WTC11 (cell line): ENCODE measurements at regions not wholly inside any gene's neighbourhood (a gene's known extent, or its start where the extent isn't known, plus 50 kb on each side); places are given as distances from the start of the nearest gene placed in this dataset.

Experiments
- ATAC-seq: fragments of 200-7000 bp; cut with Tn5 transposase; 2 replicates; pipeline ENCODE4 v1.10.0; 2021; ENCODE audit warnings: mild to moderate bottlenecking, moderate library complexity
- CTCF ChIA-PET: fragments of 300-600 bp; sonication (Branson Sonifier 250); formaldehyde crosslinking; loops from one replicate; lab custom pipeline; 2021; ENCODE audit warnings: antibody characterized with exemption; lab: Charles Lee
- POLR2A ChIA-PET: fragments of 350-600 bp; sonication (Branson Sonifier 250); formaldehyde crosslinking; loops from one replicate; lab custom pipeline; 2021; ENCODE audit warnings: antibody characterized with exemption; lab: Charles Lee
- DNase-seq: peaks from one replicate; pipeline ENCODE4 v3.0.0; 2021; ENCODE audit warnings: low spot score
- H3K27ac Mint-ChIP-seq: 2 replicates; pipeline ENCODE4 v1.8.0; 2021; ENCODE audit warnings: mixed read lengths
- H3K27me3 Mint-ChIP-seq: 2 replicates; pipeline ENCODE4 v1.8.0; 2021; ENCODE audit warnings: low read depth, mild to moderate bottlenecking, moderate library complexity, mixed read lengths
- H3K36me3 Mint-ChIP-seq: 2 replicates; pipeline ENCODE4 v1.8.0; 2021; ENCODE audit warnings: mixed read lengths
- H3K4me1 Mint-ChIP-seq: 2 replicates; pipeline ENCODE4 v1.8.0; 2022; ENCODE audit warnings: mixed read lengths
- H3K4me3 Mint-ChIP-seq: 2 replicates; pipeline ENCODE4 v1.8.0; 2021; ENCODE audit warnings: mild to moderate bottlenecking, moderate library complexity, mixed read lengths
- H3K9me3 Mint-ChIP-seq: 2 replicates; pipeline ENCODE4 v1.8.0; 2021; ENCODE audit warnings: mixed read lengths
- AR ChIP-seq: fragments of 250-450 bp; sonication (Bioruptor Pico); IDR thresholded peaks from 2 replicates; pipeline ENCODE4 v1.9.0; 2021; ENCODE audit warnings: mild to moderate bottlenecking
- ELF4 ChIP-seq: sonication (generic); formaldehyde crosslinking; IDR thresholded peaks from 2 replicates; pipeline ENCODE4 v1.8.1; 2022; ENCODE audit warnings: low read depth, mild to moderate bottlenecking, moderate library complexity, missing genetic modification reagents
- ESRRA ChIP-seq: sonication (generic); formaldehyde crosslinking; IDR thresholded peaks from 2 replicates; pipeline ENCODE4 v1.8.1; 2022; ENCODE audit warnings: mild to moderate bottlenecking, missing genetic modification reagents, borderline replicate concordance
- NFATC4 ChIP-seq: fragments of 250-450 bp; sonication (Bioruptor Pico); IDR thresholded peaks from 2 replicates; pipeline ENCODE4 v1.9.0; 2021; ENCODE audit warnings: mild to moderate bottlenecking
- SOX15 ChIP-seq: fragments of 250-450 bp; sonication (Bioruptor Pico); IDR thresholded peaks from 2 replicates; pipeline ENCODE4 v1.9.0; 2021; ENCODE audit warnings: mild to moderate bottlenecking
- ZNF232 ChIP-seq: sonication (generic); formaldehyde crosslinking; IDR thresholded peaks from 2 replicates; pipeline ENCODE4 v1.8.0; 2022; ENCODE audit warnings: mild to moderate bottlenecking, missing genetic modification reagents
- ZNF317 ChIP-seq: sonication (generic); formaldehyde crosslinking; IDR thresholded peaks from 2 replicates; pipeline ENCODE4 v1.8.1; 2023; ENCODE audit warnings: low read depth, mild to moderate bottlenecking, moderate library complexity, missing genetic modification reagents, borderline replicate concordance
- ZNF423 ChIP-seq: fragments of 250-450 bp; sonication (Bioruptor Pico); IDR thresholded peaks from 2 replicates; pipeline ENCODE4 v2.1.2; 2022; ENCODE audit warnings: mild to moderate bottlenecking, moderate library complexity
- ZNF512 ChIP-seq: sonication (generic); formaldehyde crosslinking; IDR thresholded peaks from 2 replicates; pipeline ENCODE4 v1.8.1; 2022; ENCODE audit warnings: missing genetic modification reagents, borderline replicate concordance
- TF ChIP-seq, protein P1 (sequence below): fragments of 250-450 bp; sonication (Bioruptor Pico); IDR thresholded peaks from 2 replicates; pipeline ENCODE4 v1.9.0; 2021; ENCODE audit warnings: mild to moderate bottlenecking, borderline replicate concordance
- TF ChIP-seq, protein P2 (sequence below): fragments of 250-450 bp; sonication (Bioruptor Pico); IDR thresholded peaks from 2 replicates; pipeline ENCODE4 v1.8.0; 2021; ENCODE audit warnings: mild to moderate bottlenecking

DNA sequence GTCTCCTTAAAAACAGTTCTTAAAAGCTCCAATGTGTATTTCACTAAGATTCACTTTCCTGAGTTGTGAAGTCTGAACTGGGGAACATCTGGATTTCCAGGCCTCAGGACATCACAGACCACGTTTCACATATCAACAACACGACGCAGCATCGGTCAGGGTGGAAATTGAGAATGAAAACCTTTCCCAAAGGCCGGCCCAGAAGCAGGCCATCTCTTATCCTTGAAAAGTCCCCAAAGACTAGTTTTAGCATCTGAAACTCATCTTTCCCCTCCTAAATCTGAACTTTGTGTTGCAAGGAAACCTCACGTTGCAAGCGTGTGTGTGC, 96.4 kb upstream of the COL5A1 start (continued):
- TF ChIP-seq, protein P1, sequence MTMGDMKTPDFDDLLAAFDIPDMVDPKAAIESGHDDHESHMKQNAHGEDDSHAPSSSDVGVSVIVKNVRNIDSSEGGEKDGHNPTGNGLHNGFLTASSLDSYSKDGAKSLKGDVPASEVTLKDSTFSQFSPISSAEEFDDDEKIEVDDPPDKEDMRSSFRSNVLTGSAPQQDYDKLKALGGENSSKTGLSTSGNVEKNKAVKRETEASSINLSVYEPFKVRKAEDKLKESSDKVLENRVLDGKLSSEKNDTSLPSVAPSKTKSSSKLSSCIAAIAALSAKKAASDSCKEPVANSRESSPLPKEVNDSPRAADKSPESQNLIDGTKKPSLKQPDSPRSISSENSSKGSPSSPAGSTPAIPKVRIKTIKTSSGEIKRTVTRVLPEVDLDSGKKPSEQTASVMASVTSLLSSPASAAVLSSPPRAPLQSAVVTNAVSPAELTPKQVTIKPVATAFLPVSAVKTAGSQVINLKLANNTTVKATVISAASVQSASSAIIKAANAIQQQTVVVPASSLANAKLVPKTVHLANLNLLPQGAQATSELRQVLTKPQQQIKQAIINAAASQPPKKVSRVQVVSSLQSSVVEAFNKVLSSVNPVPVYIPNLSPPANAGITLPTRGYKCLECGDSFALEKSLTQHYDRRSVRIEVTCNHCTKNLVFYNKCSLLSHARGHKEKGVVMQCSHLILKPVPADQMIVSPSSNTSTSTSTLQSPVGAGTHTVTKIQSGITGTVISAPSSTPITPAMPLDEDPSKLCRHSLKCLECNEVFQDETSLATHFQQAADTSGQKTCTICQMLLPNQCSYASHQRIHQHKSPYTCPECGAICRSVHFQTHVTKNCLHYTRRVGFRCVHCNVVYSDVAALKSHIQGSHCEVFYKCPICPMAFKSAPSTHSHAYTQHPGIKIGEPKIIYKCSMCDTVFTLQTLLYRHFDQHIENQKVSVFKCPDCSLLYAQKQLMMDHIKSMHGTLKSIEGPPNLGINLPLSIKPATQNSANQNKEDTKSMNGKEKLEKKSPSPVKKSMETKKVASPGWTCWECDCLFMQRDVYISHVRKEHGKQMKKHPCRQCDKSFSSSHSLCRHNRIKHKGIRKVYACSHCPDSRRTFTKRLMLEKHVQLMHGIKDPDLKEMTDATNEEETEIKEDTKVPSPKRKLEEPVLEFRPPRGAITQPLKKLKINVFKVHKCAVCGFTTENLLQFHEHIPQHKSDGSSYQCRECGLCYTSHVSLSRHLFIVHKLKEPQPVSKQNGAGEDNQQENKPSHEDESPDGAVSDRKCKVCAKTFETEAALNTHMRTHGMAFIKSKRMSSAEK (CRISPR knock-in tag) = no peak

- Mint-ChIP-seq H3K36me3 (no peaks in the 10 kb centered on the region), H3K27me3 (no peaks in the 10 kb centered on the region), H3K4me1 (peaks cover 11% of the 10 kb centered on the region), H3K9me3 (peaks cover 12% of the 10 kb centered on the region), H3K27ac (no peak overlapping the region), H3K4me3 (no peak overlapping the region)
- ChIA-PET CTCF (interaction anchor here (1.4 kb wide), 1 partner anchor 96 kb away, joined by 4 read pairs; no protein-coding TSS in a partner anchor), POLR2A (no interaction called here)
- TF ChIP-seq AR (CRISPR knock-in tag) (no peak), ELF4 (no peak), SOX15 (CRISPR knock-in tag) (no peak), NFATC4 (CRISPR knock-in tag) (no peak), ESRRA (CRISPR knock-in tag) (no peak)
- TF ChIP-seq, protein P2, sequence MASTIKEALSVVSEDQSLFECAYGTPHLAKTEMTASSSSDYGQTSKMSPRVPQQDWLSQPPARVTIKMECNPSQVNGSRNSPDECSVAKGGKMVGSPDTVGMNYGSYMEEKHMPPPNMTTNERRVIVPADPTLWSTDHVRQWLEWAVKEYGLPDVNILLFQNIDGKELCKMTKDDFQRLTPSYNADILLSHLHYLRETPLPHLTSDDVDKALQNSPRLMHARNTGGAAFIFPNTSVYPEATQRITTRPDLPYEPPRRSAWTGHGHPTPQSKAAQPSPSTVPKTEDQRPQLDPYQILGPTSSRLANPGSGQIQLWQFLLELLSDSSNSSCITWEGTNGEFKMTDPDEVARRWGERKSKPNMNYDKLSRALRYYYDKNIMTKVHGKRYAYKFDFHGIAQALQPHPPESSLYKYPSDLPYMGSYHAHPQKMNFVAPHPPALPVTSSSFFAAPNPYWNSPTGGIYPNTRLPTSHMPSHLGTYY (CRISPR knock-in tag) = no peak
- no peak for DNase-seq
- no peak for ATAC-seq
These were observed 95.9 kb upstream of the COL5A1 start for GRCh38 chr9:134545543-134546245.

GRCh38 chr9:134546246-134546731, 95.3 kb upstream of the COL5A1 start:
- peaks cover 11% of the 10 kb centered on the region for H3K4me1 Mint-ChIP-seq
- H3K27ac Mint-ChIP-seq = no peak overlapping the region
- H3K4me3 Mint-ChIP-seq = no peak overlapping the region

GRCh38 chr9:134546746-134547145, 94.9 kb upstream of the COL5A1 start:
- POLR2A ChIA-PET = no interaction called here
- CTCF ChIA-PET = no interaction called here
- no peak for TF ChIP-seq ZNF423 (CRISPR knock-in tag)
- TF ChIP-seq ZNF512 = no peak
- TF ChIP-seq ZNF317 (CRISPR knock-in tag) = no peak
- Mint-ChIP-seq H3K4me3 (no peak overlapping the region), H3K27ac (no peak overlapping the region), H3K27me3 (no peaks in the 10 kb centered on the region), H3K4me1 (peaks cover 11% of the 10 kb centered on the region), H3K36me3 (no peaks in the 10 kb centered on the region), H3K9me3 (peaks cover 11% of the 10 kb centered on the region)
- DNase-seq (no peak), ATAC-seq (no peak)

More at GRCh38 chr9:134546246-134546731, 95.3 kb upstream of the COL5A1 start:
- CTCF ChIA-PET = interaction anchor here (1.4 kb wide), 1 partner anchor 97 kb away, joined by 4 read pairs; no protein-coding TSS in a partner anchor
- Mint-ChIP-seq H3K27me3 (no peaks in the 10 kb centered on the region), H3K9me3 (peaks cover 12% of the 10 kb centered on the region), H3K36me3 (no peaks in the 10 kb centered on the region)
- no peak for DNase-seq
- TF ChIP-seq ZNF232 (CRISPR knock-in tag) = no peak
- POLR2A ChIA-PET = no interaction called here
- no peak for ATAC-seq
